H9 (cell line): ENCODE measurements at regions not wholly inside any gene's neighbourhood (a gene's known extent, or its start where the extent isn't known, plus 50 kb on each side); places are given as distances from the start of the nearest gene placed in this dataset.

Experiments used
- DNase-seq: peaks from one replicate; pipeline ENCODE4 v3.0.0-alpha.2; 2017
- H2AFZ ChIP-seq: one replicate; pipeline ENCODE4 v1.6.1; 2013; ENCODE audit warnings: mild to moderate bottlenecking, low read length, control low read depth, moderate library complexity
- H2AK5ac ChIP-seq: 2 replicates; pipeline ENCODE4 v1.6.1; 2013; ENCODE audit warnings: low read length, control low read depth, mixed read lengths; ENCODE audit not compliant: insufficient read length
- H2BK120ac ChIP-seq: one replicate; pipeline ENCODE4 v1.6.1; 2013; ENCODE audit warnings: low read depth, mild to moderate bottlenecking, low read length, control low read depth, inconsistent platforms; ENCODE audit not compliant: poor library complexity, severe bottlenecking
- H2BK12ac ChIP-seq: 2 replicates; pipeline ENCODE4 v1.6.1; 2013; ENCODE audit warnings: low read length, control low read depth, mixed read lengths, low read depth; ENCODE audit not compliant: insufficient read length
- H2BK15ac ChIP-seq: 2 replicates; pipeline ENCODE4 v1.6.1; 2013; ENCODE audit warnings: low read depth, low read length, control low read depth
- H2BK20ac ChIP-seq: one replicate; pipeline ENCODE4 v1.6.1; 2013; ENCODE audit warnings: low read depth, mild to moderate bottlenecking, low read length, control low read depth, inconsistent platforms; ENCODE audit not compliant: poor library complexity, severe bottlenecking
- H2BK5ac ChIP-seq: 2 replicates; pipeline ENCODE4 v1.6.1; 2013; ENCODE audit warnings: low read length, control low read depth, mixed read lengths; ENCODE audit not compliant: insufficient read length
- H3K14ac ChIP-seq: 2 replicates; pipeline ENCODE4 v1.6.1; 2013; ENCODE audit warnings: low read length, control low read depth; ENCODE audit not compliant: insufficient read depth
- H3K18ac ChIP-seq: 2 replicates; pipeline ENCODE4 v1.6.1; 2013; ENCODE audit warnings: low read depth, mild to moderate bottlenecking, mixed read lengths, low read length, control low read depth; ENCODE audit not compliant: insufficient read length
- H3K23ac ChIP-seq: 2 replicates; pipeline ENCODE4 v1.6.1; 2013; ENCODE audit warnings: low read length, control low read depth, mixed read lengths, low read depth; ENCODE audit not compliant: insufficient read length
- H3K23me2 ChIP-seq: 2 replicates; pipeline ENCODE4 v1.6.1; 2013; ENCODE audit warnings: low read depth, mild to moderate bottlenecking, mixed read lengths, low read length, control low read depth; ENCODE audit not compliant: insufficient read length, poor library complexity, severe bottlenecking
- H3K27ac ChIP-seq: 2 replicates; pipeline ENCODE4 v1.5.1; 2013; ENCODE audit warnings: low read length, control low read depth, mixed read lengths, low read depth; ENCODE audit not compliant: insufficient read length
- H3K27me3 ChIP-seq: 2 replicates; pipeline ENCODE4 v1.6.1; 2013; ENCODE audit warnings: low read length, control low read depth, inconsistent platforms; ENCODE audit not compliant: insufficient read depth
- H3K4ac ChIP-seq: 2 replicates; pipeline ENCODE4 v1.6.1; 2013; ENCODE audit warnings: low read depth, mild to moderate bottlenecking, control low read depth, inconsistent platforms, low read length, moderate library complexity
- H3K4me1 ChIP-seq: 2 replicates; pipeline ENCODE4 v1.6.1; 2013; ENCODE audit warnings: low read length, control low read depth, inconsistent platforms; ENCODE audit not compliant: insufficient read depth
- H3K4me2 ChIP-seq: 2 replicates; pipeline ENCODE4 v1.6.1; 2013; ENCODE audit warnings: low read length, control low read depth, mixed read lengths; ENCODE audit not compliant: insufficient read length, insufficient read depth
- H3K56ac ChIP-seq: 2 replicates; pipeline ENCODE4 v1.6.1; 2013; ENCODE audit warnings: low read depth, mild to moderate bottlenecking, mixed read lengths, low read length, control low read depth; ENCODE audit not compliant: insufficient read length
- H3K79me1 ChIP-seq: 2 replicates; pipeline ENCODE4 v1.6.1; 2013; ENCODE audit warnings: low read depth, mild to moderate bottlenecking, moderate library complexity, low read length, control low read depth, inconsistent platforms; ENCODE audit not compliant: insufficient read depth, poor library complexity, severe bottlenecking
- H3K79me2 ChIP-seq: 2 replicates; pipeline ENCODE4 v1.6.1; 2013; ENCODE audit warnings: low read length, control low read depth, inconsistent platforms; ENCODE audit not compliant: insufficient read depth
- H3K9ac ChIP-seq: 2 replicates; pipeline ENCODE4 v1.6.1; 2013; ENCODE audit warnings: low read length, control low read depth, mixed read lengths; ENCODE audit not compliant: insufficient read length; ENCODE audit errors: extremely low read depth
- H3K9me3 ChIP-seq: one replicate; pipeline ENCODE4 v1.6.1; 2013; ENCODE audit warnings: low read depth, low read length, inconsistent platforms; ENCODE audit not compliant: control insufficient read depth
- H3T11ph ChIP-seq: one replicate; pipeline ENCODE4 v1.6.1; 2013; ENCODE audit warnings: mild to moderate bottlenecking, low read length, control low read depth, inconsistent platforms
- H4K20me1 ChIP-seq: one replicate; pipeline ENCODE4 v1.6.1; 2013; ENCODE audit not compliant: control insufficient read depth, insufficient read length, insufficient read depth
- H4K5ac ChIP-seq: 2 replicates; pipeline ENCODE4 v1.6.1; 2013; ENCODE audit warnings: low read depth, mild to moderate bottlenecking, mixed read lengths, low read length, control low read depth; ENCODE audit not compliant: insufficient read length
- H4K8ac ChIP-seq: replicated peaks from 2 replicates; pipeline ENCODE4 v1.6.1; 2013; ENCODE audit warnings: low read length, control low read depth, mixed read lengths, low read depth; ENCODE audit not compliant: insufficient read length
- H4K91ac ChIP-seq: 2 replicates; pipeline ENCODE4 v1.6.1; 2013; ENCODE audit warnings: low read depth, mild to moderate bottlenecking, moderate library complexity, mixed read lengths, low read length, control low read depth; ENCODE audit not compliant: insufficient read length
- H3K27ac Mint-ChIP-seq, 3 experiments: 2 replicates in 2 of 3; 3 replicates in 1 of 3; pipeline ENCODE4 v1.8.0; 2020 to 2021; ENCODE audit warnings: mixed read lengths in 3 of 3, mild to moderate bottlenecking in 1 of 3, moderate library complexity in 1 of 3
- H3K27me3 Mint-ChIP-seq: 2 replicates; pipeline ENCODE4 v1.8.0; 2021; ENCODE audit warnings: low read depth, mild to moderate bottlenecking, moderate library complexity, mixed read lengths
- H3K36me3 Mint-ChIP-seq, 3 experiments: 2 replicates in 2 of 3; 3 replicates in 1 of 3; pipeline ENCODE4 v1.8.0; 2020 to 2021; ENCODE audit warnings: low read depth in 3 of 3, mixed read lengths in 3 of 3; ENCODE audit not compliant: insufficient read depth in 1 of 3
- H3K4me1 Mint-ChIP-seq, 2 experiments: 2 replicates each; pipeline ENCODE4 v1.8.0; 2020; ENCODE audit warnings: mixed read lengths in 2 of 2
- H3K4me3 Mint-ChIP-seq, 2 experiments: 2 replicates in 1 of 2; 3 replicates in 1 of 2; pipeline ENCODE4 v1.8.0; 2020 to 2021; ENCODE audit warnings: mild to moderate bottlenecking in 2 of 2, mixed read lengths in 2 of 2, moderate library complexity in 1 of 2
- H3K9me3 Mint-ChIP-seq, 2 experiments: 2 replicates in 1 of 2; 3 replicates in 1 of 2; pipeline ENCODE4 v1.8.0; 2020; ENCODE audit warnings: mild to moderate bottlenecking in 2 of 2, mixed read lengths in 2 of 2, moderate library complexity in 1 of 2
- WGBS: extraction: QIAGEN DNeasy Blood & Tissue Kit; methylation state at CpG from one replicate; pipeline ENCODE4 v1.1.7; 2013; ENCODE audit warnings: missing lambda C conversion rate, low lambda C conversion rate, mixed read lengths; ENCODE audit not compliant: insufficient read length; ENCODE audit errors: extremely low coverage; 5-methylcytosine and 5-hydroxymethylcytosine counted together
- TF ChIP-seq, protein P1 (sequence below): fragments of 200-600 bp; sonication (generic); conservative IDR thresholded peaks from 3 replicates; pipeline ENCODE4 v1.8.0; 2021; ENCODE audit warnings: antibody characterized with exemption, mild to moderate bottlenecking

DNA sequence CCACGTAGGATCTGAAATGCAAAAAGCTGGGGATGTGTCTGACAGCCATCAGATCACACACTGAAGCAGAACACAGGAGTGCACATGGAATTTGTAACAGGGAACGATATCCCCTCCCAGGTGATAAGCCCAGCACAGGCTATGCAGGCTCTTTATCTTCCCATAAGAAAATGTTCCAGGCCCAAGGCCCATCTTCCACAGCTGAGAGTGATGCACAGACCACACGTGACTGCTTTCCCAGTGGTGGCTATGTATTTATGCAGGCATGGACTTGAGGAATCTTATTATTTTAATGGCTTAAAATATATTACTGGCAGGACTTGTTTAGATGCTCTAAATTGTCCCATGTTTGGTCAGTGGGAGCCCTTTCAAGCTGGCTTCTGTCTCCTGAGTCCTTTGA is 70.5 kb upstream of the AFF3 start:
- H3K14ac ChIP-seq, result no peak overlapping the region; the same call in 1 of the 2 replicates
- no peak overlapping the region for H3K4me2 ChIP-seq
- no peak overlapping the region for H4K91ac ChIP-seq
- no peak for DNase-seq
- Mint-ChIP-seq H3K27me3 (peaks cover 15% of the 10 kb centered on the region), H3K36me3 (no peaks in the 10 kb centered on the region; a peak in 1 of 7 replicates), H3K4me1 (no peaks in the 10 kb centered on the region), H3K27ac (no peak overlapping the region), H3K9me3 (no peaks in the 10 kb centered on the region), H3K4me3 (no peak overlapping the region)
- no peaks in the 10 kb centered on the region for H3K79me1 ChIP-seq
- H3K9ac ChIP-seq, result no peak overlapping the region
- no peak overlapping the region for H4K8ac ChIP-seq
- H4K20me1 ChIP-seq, result no peaks in the 10 kb centered on the region
- H2BK5ac ChIP-seq, result no peak overlapping the region
- H3K23me2 ChIP-seq, result no peaks in the 10 kb centered on the region
- H2BK20ac ChIP-seq, result no peak overlapping the region
- H3K79me2 ChIP-seq, result no peaks in the 10 kb centered on the region
- no peak overlapping the region for H3K27ac ChIP-seq
- no peak overlapping the region for H2BK120ac ChIP-seq
- H2AK5ac ChIP-seq, result no peak overlapping the region
- H3K18ac ChIP-seq, result no peak overlapping the region
- no peak overlapping the region for H2BK15ac ChIP-seq
- TF ChIP-seq, protein P1, sequence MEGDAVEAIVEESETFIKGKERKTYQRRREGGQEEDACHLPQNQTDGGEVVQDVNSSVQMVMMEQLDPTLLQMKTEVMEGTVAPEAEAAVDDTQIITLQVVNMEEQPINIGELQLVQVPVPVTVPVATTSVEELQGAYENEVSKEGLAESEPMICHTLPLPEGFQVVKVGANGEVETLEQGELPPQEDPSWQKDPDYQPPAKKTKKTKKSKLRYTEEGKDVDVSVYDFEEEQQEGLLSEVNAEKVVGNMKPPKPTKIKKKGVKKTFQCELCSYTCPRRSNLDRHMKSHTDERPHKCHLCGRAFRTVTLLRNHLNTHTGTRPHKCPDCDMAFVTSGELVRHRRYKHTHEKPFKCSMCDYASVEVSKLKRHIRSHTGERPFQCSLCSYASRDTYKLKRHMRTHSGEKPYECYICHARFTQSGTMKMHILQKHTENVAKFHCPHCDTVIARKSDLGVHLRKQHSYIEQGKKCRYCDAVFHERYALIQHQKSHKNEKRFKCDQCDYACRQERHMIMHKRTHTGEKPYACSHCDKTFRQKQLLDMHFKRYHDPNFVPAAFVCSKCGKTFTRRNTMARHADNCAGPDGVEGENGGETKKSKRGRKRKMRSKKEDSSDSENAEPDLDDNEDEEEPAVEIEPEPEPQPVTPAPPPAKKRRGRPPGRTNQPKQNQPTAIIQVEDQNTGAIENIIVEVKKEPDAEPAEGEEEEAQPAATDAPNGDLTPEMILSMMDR, result no peak
- no CpG with 5 or more reads among the region's 3 CpGs for WGBS
- H3K9me3 ChIP-seq, result no peaks in the 10 kb centered on the region
- H2AFZ ChIP-seq, result no peak overlapping the region
- no peaks in the 10 kb centered on the region for H3K4me1 ChIP-seq
- H2BK12ac ChIP-seq, result no peak overlapping the region
- H3K27me3 ChIP-seq, result no peaks in the 10 kb centered on the region
- H4K5ac ChIP-seq, result no peak overlapping the region
- H3T11ph ChIP-seq, result no peak overlapping the region
- no peak overlapping the region for H3K23ac ChIP-seq
- H3K4ac ChIP-seq, result no peak overlapping the region
- no peak overlapping the region for H3K56ac ChIP-seq
